ENCODE measurements at regions not wholly inside any gene's neighbourhood (a gene's known extent, or its start where the extent isn't known, plus 50 kb on each side); places are given as distances from the start of the nearest gene placed in this dataset.

DNA sequence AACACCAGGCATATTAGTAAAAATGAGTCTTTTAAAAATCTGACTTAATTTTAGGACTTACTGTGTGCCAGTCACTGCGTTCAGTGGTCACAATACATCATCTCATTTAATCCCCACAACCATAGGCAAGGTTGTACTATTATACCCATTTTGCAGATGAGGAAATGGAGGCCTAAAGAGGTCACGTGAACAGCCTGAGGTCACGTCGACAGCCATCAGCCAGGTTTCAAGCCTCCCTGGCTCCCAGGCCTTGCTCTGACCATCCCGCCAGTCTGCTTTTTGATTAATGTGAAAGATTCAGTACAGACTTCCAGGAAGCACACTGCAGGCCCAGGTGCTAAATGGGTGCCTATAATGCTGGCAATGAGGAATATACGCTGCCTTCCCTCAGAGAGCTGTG, 86.3 kb upstream of the TOX3 start:
- TF ChIP-seq, protein P1, sequence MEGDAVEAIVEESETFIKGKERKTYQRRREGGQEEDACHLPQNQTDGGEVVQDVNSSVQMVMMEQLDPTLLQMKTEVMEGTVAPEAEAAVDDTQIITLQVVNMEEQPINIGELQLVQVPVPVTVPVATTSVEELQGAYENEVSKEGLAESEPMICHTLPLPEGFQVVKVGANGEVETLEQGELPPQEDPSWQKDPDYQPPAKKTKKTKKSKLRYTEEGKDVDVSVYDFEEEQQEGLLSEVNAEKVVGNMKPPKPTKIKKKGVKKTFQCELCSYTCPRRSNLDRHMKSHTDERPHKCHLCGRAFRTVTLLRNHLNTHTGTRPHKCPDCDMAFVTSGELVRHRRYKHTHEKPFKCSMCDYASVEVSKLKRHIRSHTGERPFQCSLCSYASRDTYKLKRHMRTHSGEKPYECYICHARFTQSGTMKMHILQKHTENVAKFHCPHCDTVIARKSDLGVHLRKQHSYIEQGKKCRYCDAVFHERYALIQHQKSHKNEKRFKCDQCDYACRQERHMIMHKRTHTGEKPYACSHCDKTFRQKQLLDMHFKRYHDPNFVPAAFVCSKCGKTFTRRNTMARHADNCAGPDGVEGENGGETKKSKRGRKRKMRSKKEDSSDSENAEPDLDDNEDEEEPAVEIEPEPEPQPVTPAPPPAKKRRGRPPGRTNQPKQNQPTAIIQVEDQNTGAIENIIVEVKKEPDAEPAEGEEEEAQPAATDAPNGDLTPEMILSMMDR (IDR thresholded peaks at IDR 0.05; ENCODE audit: control extremely low read depth in 1 of 3, insufficient read depth in 1 of 3, low read depth in 1 of 3, low read length in 3 of 3) = no peak
- TF ChIP-seq EP300 (IDR thresholded peaks at IDR 0.05; ENCODE audit: borderline replicate concordance in 1 of 2, low read depth in 2 of 2, low read length in 2 of 2) (no peak), GABPA (IDR thresholded peaks at IDR 0.05; ENCODE audit: borderline replicate concordance, insufficient read depth, low read length) (no peak), POLR2A (IDR thresholded peaks at IDR 0.05; ENCODE audit: control extremely low read depth in 1 of 2, low read depth in 2 of 2, low read length in 2 of 2) (no peak), CEBPB (IDR thresholded peaks at IDR 0.05; ENCODE audit: low read depth, low read length) (no peak), HDAC2 (IDR thresholded peaks at IDR 0.05; ENCODE audit: borderline replicate concordance in 1 of 2, low read depth in 2 of 2, low read length in 2 of 2) (no peak), JUND (IDR thresholded peaks at IDR 0.05; ENCODE audit: low read length) (no peak)
- TF ChIP-seq, protein P2, sequence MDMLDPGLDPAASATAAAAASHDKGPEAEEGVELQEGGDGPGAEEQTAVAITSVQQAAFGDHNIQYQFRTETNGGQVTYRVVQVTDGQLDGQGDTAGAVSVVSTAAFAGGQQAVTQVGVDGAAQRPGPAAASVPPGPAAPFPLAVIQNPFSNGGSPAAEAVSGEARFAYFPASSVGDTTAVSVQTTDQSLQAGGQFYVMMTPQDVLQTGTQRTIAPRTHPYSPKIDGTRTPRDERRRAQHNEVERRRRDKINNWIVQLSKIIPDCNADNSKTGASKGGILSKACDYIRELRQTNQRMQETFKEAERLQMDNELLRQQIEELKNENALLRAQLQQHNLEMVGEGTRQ (IDR thresholded peaks at IDR 0.05; ENCODE audit: low read length) = no peak
